GM21723 (cell line): ENCODE measurements at regions not wholly inside any gene's neighbourhood (a gene's known extent, or its start where the extent isn't known, plus 50 kb on each side); places are given as distances from the start of the nearest gene placed in this dataset.

Source experiments
- ATAC-seq: cut with Tn5 transposase; IDR thresholded peaks from one replicate; pipeline ENCODE4 v1.9.1; 2021; ENCODE audit warnings: mild to moderate bottlenecking, moderate library complexity; ENCODE audit not compliant: unreplicated experiment

- no peak for ATAC-seq
These were observed 186.0 kb downstream of the PAH start for GRCh38 chr12:102730996-102731395.

DNA sequence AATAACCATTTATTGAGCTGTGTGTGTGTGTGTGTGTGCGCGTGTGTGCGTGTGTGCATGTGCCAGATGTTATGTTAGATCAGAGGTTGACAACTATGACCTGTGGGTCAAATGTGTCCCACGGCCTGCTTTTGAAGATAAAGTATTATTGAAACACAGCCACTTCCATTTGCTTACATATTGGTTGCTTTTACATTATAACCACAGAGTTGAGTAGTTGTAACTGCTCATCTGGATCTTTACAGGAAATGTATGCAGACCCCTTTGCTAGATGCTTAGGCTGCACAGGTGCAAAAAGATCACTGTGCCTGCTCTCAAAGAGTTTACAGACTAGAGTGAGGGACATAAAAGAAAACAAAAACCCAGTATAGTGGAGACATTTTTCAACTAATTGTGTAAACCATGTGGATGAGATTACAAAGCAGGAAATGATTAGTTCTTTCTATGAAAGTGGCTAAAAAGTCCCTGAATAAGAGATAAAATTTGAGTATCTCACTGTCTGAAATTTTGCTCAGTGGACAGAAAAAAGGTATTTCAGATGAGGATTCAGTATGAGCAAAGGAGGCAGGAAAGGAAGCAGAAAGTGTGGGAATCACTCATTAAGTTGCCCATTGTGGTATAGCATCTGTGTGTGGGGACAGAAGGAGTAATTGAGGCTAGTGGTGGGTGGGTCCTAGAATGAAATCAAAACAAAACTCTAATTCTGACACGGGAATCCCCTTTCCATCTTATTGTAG, 188.4 kb downstream of the PAH start:
- ATAC-seq = no peak

DNA sequence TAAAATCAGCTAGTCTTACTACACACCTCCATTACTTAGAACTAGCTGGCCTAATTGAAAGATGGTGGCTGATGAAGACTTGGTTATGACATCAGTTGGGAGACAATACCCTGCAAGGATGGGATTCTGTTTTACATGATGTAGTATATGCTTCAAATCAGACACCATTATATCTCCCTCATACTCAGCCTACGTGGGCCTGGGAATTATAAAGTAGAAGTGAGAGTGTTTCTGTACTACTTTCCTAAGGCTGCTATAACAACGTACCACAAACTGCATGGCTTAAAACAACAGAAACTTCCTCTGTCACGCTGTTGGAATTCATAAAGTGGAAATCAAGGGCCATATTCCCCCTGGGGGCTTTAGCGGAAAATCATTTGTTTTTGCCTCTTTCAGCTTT, 190.4 kb downstream of the PAH start:
- ATAC-seq = no peak

DNA sequence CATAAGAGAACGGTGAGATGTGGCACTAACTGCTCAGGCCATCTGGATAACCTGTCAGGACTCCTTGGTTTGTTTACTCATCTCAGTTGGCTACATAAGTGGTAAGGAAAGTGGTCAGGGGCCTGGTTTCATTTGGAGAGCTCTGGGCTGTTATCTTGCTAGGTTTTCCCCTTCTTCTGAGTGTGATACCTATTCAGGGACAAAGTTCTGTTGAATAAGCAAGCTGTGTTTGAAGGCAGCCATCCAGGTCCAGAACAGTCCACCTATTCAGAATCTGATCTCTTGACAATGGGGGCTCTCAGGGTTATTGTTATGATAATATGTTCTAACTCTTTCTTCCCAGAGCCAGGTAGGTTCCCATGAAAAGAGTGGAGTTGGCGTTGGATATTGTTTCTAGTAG, 194.9 kb downstream of the PAH start:
- no peak for ATAC-seq

DNA sequence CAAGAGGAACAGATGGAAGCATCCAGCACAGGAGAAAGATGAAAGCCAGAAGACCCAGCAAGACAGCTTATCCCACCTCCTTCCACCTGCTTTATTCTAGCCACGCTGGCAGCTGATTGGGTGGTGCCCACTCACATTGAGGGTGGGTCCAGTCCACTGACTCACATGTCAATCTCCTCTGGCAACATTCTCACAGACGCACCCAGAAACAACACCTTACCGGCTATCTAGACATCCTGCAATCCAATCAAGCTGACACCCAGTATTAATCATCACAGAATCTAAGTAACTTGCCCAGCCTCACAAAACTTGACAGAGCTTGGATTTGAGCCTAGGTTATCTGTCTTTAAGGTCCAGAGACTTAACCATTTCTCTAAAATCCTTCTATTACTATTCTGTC, 208.9 kb downstream of the PAH start:
- no peak for ATAC-seq

GRCh38 chr12:102702447-102703114, 214.5 kb downstream of the PAH start:
- ATAC-seq = peak; percentile 76

DNA sequence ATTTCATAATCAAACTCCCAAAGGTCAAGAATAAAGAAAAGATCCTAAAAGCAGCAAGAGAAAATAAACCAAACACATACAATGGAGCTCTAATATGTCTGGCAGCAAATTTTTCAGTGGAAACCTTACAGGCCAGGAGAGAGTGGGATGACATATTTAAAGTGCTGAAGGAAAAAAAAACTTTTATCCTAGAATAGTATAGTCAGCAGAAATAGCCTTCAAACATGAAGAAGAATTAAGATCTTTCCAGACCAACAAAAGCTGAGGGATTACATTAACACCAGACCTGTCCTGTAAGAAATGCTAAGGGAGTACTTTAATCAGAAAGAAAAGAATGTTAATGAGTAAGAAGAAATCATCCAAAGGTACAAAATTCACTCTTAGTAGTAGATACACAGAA, 215.7 kb upstream of the IGF1 start:
- ATAC-seq = no peak

DNA sequence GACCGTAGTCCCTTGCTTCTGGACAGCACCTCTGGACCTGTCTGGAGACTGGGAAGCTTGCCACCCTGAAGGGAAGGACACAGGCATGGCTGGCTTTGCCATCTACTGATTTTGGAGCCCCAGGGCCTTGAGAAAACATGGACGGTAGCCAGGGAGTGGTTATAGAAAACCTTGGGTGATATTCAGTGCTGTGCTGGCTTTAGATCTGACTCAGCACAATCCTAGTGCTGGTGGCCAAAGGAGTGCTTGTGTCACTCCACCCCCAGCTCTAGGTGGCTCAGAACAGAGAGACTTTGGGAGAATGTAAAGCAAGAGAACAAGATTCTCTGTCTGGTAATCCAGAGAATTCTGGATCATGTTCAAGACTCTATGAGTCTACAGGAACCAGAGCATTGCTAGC, 214.5 kb upstream of the IGF1 start:
- ATAC-seq = no peak

DNA sequence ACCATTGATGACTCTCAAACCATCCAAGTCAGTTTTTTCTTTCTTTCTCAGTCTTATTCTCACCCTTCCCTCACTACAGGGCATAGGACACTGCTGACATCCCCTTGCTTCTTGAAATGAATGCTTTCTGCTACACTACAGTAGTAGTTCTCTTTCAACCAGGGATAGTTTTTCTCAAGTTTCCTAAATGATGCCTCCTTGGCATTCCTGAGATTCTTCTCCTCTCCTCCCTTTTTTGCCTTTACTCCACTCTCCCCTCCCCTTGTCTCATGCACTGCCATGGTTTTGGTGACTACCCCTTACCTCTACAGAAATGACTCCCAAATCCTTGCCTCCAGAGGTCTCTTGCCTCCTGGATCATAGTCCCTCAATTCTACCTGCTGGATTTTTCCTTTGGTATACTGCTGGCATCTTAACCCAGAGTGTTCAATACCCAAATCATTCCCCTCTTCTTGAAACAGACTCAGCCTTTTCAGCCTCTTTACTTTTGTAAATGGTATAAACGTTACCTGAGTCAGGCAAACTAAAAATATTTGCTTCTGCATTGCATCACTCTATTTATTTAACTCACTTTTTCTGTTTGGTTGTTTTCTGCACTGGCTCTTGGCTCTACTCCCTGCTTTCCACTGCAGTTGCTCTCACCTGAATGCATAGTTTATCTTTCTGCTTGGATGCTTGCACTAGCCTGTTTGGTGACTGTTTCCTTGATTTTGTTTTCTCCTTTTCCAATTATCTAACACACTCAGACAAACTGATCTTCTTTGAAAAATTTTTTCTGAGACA, 211.6 kb upstream of the IGF1 start:
- no peak for ATAC-seq

DNA sequence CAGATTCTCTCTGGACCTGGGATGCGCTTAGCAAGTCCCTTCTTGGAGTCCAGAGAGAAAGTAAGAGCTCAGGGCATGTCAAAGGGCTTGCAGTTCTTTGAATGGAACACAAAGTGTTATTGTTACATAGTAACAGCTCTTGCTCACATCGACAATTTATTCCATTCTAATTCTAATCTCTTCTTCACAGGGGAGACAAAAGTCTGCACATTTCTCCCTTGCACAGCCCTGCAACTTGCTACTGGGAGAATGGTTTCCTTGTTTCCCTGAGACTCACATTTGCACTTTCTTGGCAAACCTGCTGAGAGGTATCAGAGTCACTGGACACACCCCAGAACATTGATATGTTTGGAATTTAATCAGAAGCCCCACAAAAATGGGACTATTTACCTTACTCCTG, 209.9 kb upstream of the IGF1 start:
- no peak for ATAC-seq

DNA sequence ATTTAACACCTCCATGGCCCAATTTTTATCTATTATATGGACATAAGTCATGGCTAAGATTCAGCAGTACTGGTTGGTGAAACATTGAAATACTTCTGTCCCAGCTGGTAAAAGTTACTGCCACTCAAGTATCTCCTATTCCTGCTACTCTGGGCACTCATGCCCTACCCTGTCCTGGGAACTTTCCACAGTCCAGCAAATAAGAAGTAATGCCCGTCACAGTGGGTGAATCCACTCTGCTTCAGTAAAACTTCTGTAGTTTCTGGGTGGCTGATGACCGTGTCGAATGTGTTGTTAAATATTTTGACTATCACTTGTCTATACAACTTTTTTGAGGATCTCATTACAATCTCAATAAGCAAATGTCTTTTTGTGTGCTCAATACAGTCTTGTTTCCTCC, 209.3 kb upstream of the IGF1 start:
- no peak for ATAC-seq

GRCh38 chr12:102687523-102687922, 207.2 kb upstream of the IGF1 start:
- no peak for ATAC-seq

DNA sequence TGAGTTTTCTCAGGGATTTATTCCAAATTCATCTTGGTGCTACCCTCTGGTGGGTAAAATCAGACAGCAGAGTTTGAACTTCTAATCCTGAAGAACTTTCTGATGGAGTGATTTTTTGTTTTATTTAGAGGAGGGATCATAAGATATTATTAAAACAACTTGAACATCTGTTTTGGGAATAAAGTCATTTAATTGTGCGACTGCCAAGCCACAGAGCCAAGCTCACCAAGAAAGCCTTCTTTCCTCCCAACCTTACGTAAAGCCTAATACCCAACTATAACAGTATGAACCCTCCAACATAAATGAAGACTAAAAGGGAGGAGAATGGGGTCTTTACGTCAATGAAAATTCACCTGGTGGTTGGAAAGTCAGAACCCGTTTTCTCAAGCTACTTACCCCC, 205.5 kb upstream of the IGF1 start:
- no peak for ATAC-seq

DNA sequence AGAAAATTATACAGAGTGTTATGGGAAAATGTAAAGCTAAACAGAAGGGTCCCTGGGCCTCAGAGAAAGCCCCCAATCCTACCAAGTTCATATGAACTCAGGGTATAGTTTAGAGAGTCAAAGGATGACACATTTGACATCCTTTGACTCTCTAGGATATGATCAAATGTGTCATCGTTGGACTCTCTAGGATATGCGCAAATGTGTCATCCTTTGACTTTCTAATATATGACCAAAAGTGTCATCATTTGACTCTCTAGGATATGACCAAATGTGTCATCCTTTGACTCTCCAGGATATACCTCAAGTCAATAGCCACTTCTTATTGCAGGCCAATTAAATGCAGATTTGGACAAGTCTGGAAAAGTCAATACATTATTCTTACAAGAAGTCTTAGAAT, 204.8 kb upstream of the IGF1 start:
- no peak for ATAC-seq

GRCh38 chr12:102682366-102683289, 202.3 kb upstream of the IGF1 start:
- ATAC-seq = no peak

DNA sequence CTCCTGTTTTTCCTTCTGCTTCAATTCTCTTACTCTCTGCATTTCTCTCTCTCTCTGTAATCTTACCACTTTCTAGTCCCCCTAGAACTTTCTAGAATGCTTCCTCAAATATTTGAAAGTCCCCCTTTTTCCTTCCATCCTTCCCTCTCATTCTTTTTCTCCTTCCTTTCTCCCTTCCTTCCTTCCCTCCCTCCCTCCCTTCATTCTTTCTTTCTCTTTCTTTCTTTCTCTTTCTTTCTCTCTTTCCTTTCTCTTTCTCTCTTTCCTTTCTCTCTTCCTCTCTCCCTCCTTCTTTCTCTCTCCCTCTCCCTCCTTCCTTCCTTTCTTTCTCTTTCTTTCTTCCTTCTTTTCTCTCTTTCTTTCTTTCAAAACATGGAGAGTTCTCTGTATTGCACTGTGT, 201.4 kb upstream of the IGF1 start:
- ATAC-seq = no peak

- no peak for ATAC-seq
These were observed 200.9 kb upstream of the IGF1 start for GRCh38 chr12:102681309-102681708.

- no peak for ATAC-seq
These were observed 199.9 kb upstream of the IGF1 start for GRCh38 chr12:102680304-102680703.

DNA sequence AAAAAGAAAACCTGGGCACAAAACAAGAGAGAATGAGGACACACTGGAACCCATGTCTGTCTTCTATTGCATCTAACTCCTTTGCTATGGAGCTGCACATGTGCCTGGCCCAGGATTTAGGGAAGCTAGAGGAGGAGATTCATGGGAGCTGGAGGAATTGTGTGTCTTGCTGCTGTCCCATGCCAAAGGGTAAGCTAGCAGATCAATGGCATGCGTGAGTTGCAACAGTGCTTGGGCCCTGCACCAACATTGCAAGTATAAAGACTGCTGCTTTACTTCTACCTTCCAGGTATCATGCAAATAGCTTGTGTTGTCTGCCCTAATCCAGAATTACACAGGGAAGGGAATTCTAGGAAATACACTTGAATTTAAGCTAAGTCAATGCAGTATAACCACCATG, 196.4 kb upstream of the IGF1 start:
- no peak for ATAC-seq

DNA sequence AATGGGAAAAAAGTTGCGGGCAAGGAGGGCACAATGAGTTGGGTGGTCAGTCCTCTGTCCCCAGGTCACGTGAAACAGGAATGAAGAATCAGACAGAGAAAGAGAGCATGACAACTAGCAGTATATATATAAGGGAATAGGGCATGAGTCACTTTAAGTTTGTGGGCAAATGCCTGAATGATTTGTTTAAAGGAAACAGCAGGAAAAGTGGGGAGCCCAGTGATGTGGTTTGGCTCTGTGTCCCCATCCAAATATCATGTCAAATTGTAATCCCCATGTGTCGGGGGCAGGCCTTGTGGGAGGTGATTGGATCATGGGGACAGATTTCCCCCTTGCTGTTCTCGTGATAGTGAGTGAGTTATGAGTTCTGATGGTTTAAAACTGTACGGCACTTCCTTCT, 195.3 kb upstream of the IGF1 start:
- no peak for ATAC-seq

GRCh38 chr12:102673606-102674005, 193.2 kb upstream of the IGF1 start:
- ATAC-seq = no peak
